WTC11 (cell line): ENCODE measurements at regions not wholly inside any gene's neighbourhood (a gene's known extent, or its start where the extent isn't known, plus 50 kb on each side); places are given as distances from the start of the nearest gene placed in this dataset.

Experiments
- ATF6 ChIP-seq: sonication (generic); formaldehyde crosslinking; IDR thresholded peaks from 2 replicates; pipeline ENCODE4 v1.8.1; 2023; ENCODE audit warnings: mild to moderate bottlenecking, missing genetic modification reagents
- CTCF ChIP-seq: fragments of 200-600 bp; IDR thresholded peaks from 2 replicates; pipeline ENCODE4 v1.8.0; 2022; ENCODE audit warnings: antibody characterized with exemption
- MAX ChIP-seq: sonication (generic); formaldehyde crosslinking; IDR thresholded peaks from 2 replicates; pipeline ENCODE4 v1.8.0; 2022; ENCODE audit warnings: mild to moderate bottlenecking, missing genetic modification reagents
- MLX ChIP-seq: sonication (generic); formaldehyde crosslinking; IDR thresholded peaks from 2 replicates; pipeline ENCODE4 v1.8.1; 2023; ENCODE audit warnings: mild to moderate bottlenecking, missing genetic modification reagents, moderate library complexity
- NFE2L1 ChIP-seq: sonication (generic); formaldehyde crosslinking; IDR thresholded peaks from 2 replicates; pipeline ENCODE4 v1.8.1; 2023; ENCODE audit warnings: missing genetic modification reagents
- NR2C2 ChIP-seq: sonication (generic); formaldehyde crosslinking; IDR thresholded peaks from 2 replicates; pipeline ENCODE4 v1.8.0; 2022; ENCODE audit warnings: mild to moderate bottlenecking, missing genetic modification reagents
- ZNF396 ChIP-seq: fragments of 250-450 bp; sonication (Bioruptor Pico); IDR thresholded peaks from 2 replicates; pipeline ENCODE4 v1.8.0; 2021; ENCODE audit warnings: mild to moderate bottlenecking, moderate library complexity, borderline replicate concordance
- ZSCAN18 ChIP-seq: fragments of 250-450 bp; sonication (Bioruptor Pico); IDR thresholded peaks from 2 replicates; pipeline ENCODE4 v2.1.2; 2022; ENCODE audit warnings: mild to moderate bottlenecking, moderate library complexity

- no peak for TF ChIP-seq CTCF
- no peak for TF ChIP-seq NR2C2 (CRISPR knock-in tag)
- TF ChIP-seq MLX (CRISPR knock-in tag) = no peak
- no peak for TF ChIP-seq NFE2L1 (CRISPR knock-in tag)
- TF ChIP-seq ATF6 = no peak
- no peak for TF ChIP-seq ZNF396
- TF ChIP-seq MAX = no peak
- no peak for TF ChIP-seq ZSCAN18 (CRISPR knock-in tag)
Measured at GRCh38 chr14:87282266-87282665, 710.7 kb downstream of the GALC start.
